A673 (cell line): ENCODE measurements at regions not wholly inside any gene's neighbourhood (a gene's known extent, or its start where the extent isn't known, plus 50 kb on each side); places are given as distances from the start of the nearest gene placed in this dataset.

Experiments
- EZH2 ChIP-seq: fragments of 200-600 bp; sonication (generic); IDR thresholded peaks from 2 replicates; pipeline ENCODE4 v1.6.1; 2017; ENCODE audit warnings: borderline replicate concordance, low read depth, mild to moderate bottlenecking, mixed read lengths, antibody characterized with exemption, low read length; ENCODE audit not compliant: poor library complexity, severe bottlenecking
- TF ChIP-seq, protein P1 (sequence below): fragments of 300-800, 200-600 bp; sonication (generic); conservative IDR thresholded peaks from 2 replicates; pipeline ENCODE4 v1.5.1; 2017; ENCODE audit warnings: low read depth, mild to moderate bottlenecking, antibody characterized with exemption, low read length, moderate library complexity, mixed read lengths

DNA sequence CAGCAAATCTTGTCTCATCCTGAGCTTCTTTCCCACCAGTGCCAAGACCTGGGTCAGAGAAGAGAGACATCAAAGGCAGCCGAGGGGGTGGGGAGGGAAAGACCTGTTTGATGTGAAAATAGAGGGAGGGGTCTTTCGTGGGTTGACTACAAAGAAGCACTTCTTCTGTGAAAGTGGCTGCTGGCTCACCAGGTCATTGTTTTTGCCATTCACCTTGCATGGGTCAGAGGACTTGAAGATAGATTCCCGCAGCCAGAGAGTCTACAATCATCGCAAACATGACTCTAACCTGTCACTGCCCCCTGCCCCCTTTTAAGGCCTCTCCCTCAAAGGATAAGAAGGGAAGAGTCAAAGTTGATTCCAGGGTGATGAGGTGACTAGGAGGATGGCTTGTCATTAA is 166.1 kb upstream of the BMPER start:
- TF ChIP-seq, protein P1, sequence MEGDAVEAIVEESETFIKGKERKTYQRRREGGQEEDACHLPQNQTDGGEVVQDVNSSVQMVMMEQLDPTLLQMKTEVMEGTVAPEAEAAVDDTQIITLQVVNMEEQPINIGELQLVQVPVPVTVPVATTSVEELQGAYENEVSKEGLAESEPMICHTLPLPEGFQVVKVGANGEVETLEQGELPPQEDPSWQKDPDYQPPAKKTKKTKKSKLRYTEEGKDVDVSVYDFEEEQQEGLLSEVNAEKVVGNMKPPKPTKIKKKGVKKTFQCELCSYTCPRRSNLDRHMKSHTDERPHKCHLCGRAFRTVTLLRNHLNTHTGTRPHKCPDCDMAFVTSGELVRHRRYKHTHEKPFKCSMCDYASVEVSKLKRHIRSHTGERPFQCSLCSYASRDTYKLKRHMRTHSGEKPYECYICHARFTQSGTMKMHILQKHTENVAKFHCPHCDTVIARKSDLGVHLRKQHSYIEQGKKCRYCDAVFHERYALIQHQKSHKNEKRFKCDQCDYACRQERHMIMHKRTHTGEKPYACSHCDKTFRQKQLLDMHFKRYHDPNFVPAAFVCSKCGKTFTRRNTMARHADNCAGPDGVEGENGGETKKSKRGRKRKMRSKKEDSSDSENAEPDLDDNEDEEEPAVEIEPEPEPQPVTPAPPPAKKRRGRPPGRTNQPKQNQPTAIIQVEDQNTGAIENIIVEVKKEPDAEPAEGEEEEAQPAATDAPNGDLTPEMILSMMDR: no peak
- no peak for TF ChIP-seq EZH2
